ENCODE measurements at regions not wholly inside any gene's neighbourhood (a gene's known extent, or its start where the extent isn't known, plus 50 kb on each side); places are given as distances from the start of the nearest gene placed in this dataset.

GRCh38 chr2:52022006-52022405, 990.1 kb upstream of the NRXN1 start:
- TF ChIP-seq POLR2A (IDR thresholded peaks at IDR 0.05) (no peak), CTCF (IDR thresholded peaks at IDR 0.05) (no peak)

Measured in right lobe of liver (tissue), 4 donors.